GM06990 (cell line): ENCODE measurements at regions not wholly inside any gene's neighbourhood (a gene's known extent, or its start where the extent isn't known, plus 50 kb on each side); places are given as distances from the start of the nearest gene placed in this dataset.

Experiments used
- DNase-seq: peaks from one replicate; pipeline ENCODE4 v3.0.0-alpha.2; 2011; ENCODE audit not compliant: insufficient read length; ENCODE audit errors: extremely low read depth
- H3K27me3 ChIP-seq: replicated peaks from 2 replicates; pipeline ENCODE4 v1.6.0; 2011; ENCODE audit warnings: low read length; ENCODE audit not compliant: control insufficient read depth, insufficient read depth
- H3K36me3 ChIP-seq: 2 replicates; pipeline ENCODE4 v1.5.1; 2011; ENCODE audit warnings: low read length; ENCODE audit not compliant: control insufficient read depth, insufficient read depth
- H3K4me3 ChIP-seq: replicated peaks from 2 replicates; pipeline ENCODE4 v1.5.1; 2011; ENCODE audit warnings: low read depth, mild to moderate bottlenecking, control low read depth, low read length
- CTCF ChIP-seq: IDR thresholded peaks from 2 replicates; pipeline ENCODE4 v1.5.1; 2011; ENCODE audit warnings: low read length, control low read depth, mild to moderate bottlenecking, inconsistent platforms; ENCODE audit not compliant: insufficient read depth, poor library complexity, severe bottlenecking

GRCh38 chr6:120620900-120621299 is 713.4 kb downstream of the TBC1D32 start:
- Histone ChIP-seq H3K36me3 (no peaks in the 10 kb centered on the region), H3K27me3 (no peaks in the 10 kb centered on the region), H3K4me3 (no peak overlapping the region)
- no peak for DNase-seq
- TF ChIP-seq CTCF, result no peak

GRCh38 chr6:120615238-120615637 is 719.0 kb downstream of the TBC1D32 start:
- no peak for DNase-seq
- Histone ChIP-seq H3K36me3 (no peaks in the 10 kb centered on the region), H3K27me3 (no peaks in the 10 kb centered on the region), H3K4me3 (no peak overlapping the region)
- TF ChIP-seq CTCF, result no peak

DNA sequence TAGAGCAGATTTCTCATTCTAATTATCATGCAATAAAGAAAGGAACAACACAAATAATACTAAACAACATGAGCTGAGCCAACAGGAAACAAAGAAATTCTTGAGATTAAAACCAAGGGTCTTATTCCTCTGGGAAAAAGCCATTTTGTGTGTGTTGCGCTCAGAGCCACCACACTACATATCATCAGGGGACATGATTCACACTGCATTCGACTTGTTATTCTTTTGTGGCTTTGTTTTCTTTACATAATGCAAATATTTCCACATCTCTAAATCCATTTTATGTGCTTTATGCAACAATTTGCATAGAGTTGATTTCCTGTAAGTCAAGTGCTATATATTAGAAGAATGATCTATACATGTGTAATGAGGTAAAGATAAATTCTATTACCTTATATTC is 719.6 kb downstream of the TBC1D32 start:
- H3K27me3 ChIP-seq, result no peaks in the 10 kb centered on the region
- no peak overlapping the region for H3K4me3 ChIP-seq
- no peak for DNase-seq
- no peaks in the 10 kb centered on the region for H3K36me3 ChIP-seq
- no peak for TF ChIP-seq CTCF

DNA sequence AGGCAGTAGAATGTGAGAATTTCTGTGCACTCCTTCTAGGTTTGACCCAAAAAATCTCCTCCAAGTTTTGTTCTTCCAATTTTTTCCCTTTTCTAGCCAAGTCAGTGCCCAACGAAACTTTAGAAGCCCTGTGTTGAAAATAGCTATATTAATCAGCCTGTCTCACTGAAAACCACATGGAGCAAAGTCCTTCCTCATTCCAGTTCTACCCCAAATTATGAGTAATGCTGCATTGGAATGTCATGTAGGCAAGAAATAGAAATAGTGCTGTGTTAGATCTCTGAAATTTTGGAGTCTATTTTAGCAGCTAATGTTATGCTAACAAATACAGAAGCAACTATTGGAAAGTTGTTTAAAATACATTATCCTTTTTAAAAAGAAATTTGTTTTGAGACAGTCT is 725.5 kb downstream of the TBC1D32 start:
- H3K36me3 ChIP-seq, result no peaks in the 10 kb centered on the region
- H3K27me3 ChIP-seq, result no peaks in the 10 kb centered on the region
- H3K4me3 ChIP-seq, result no peak overlapping the region
- TF ChIP-seq CTCF, result no peak
- no peak for DNase-seq

- Histone ChIP-seq H3K27me3 (no peaks in the 10 kb centered on the region), H3K4me3 (no peak overlapping the region), H3K36me3 (no peaks in the 10 kb centered on the region)
- TF ChIP-seq CTCF, result no peak
- DNase-seq, result no peak
Observed at GRCh38 chr6:120606743-120607142, 727.5 kb downstream of the TBC1D32 start.

DNA sequence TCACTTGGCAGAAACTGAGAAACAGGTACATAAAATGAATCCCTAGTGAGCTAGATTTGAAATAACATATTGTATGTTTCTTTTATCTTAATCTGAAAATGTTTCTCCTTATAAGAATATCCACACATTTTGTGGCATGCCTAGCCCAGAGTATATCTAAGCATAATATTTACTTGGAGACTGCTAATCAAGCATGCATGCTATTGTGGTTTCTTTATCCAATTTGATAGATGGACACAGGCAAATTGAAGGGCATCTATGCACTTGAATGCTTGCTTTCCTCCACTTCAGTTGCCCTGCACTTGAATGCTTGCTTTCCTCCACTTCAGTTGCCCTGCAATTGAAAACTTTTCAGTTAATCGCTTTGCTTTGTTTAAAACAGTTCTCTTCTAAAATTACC is 729.8 kb downstream of the TBC1D32 start:
- Histone ChIP-seq H3K36me3 (no peaks in the 10 kb centered on the region), H3K27me3 (no peaks in the 10 kb centered on the region), H3K4me3 (no peak overlapping the region)
- TF ChIP-seq CTCF, result no peak
- DNase-seq, result no peak
